ENCODE measurements at regions not wholly inside any gene's neighbourhood (a gene's known extent, or its start where the extent isn't known, plus 50 kb on each side); places are given as distances from the start of the nearest gene placed in this dataset.

DNA sequence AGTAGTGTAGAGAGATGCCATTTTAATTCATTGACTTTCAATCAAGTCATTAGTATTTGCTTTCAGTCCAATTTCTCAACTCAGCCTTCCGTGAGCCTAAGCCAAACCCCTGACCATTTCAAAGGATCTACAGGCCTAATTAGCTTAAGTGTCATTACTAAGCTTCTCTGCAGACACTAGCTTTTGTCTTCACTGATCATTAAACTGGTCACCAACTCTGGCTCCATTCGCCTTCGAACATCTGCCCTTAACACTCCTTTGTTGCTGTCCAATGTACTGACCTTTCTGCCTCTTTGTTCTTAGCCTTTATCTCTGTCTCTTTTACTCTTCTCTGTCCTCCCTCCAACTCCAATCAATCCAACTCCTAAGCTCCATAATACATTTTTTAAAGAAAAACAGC is 299.3 kb downstream of the DIRAS2 start (continued):
- no peak for TF ChIP-seq CHD7 (IDR thresholded peaks at IDR 0.05; ENCODE audit: insufficient replicate concordance, low read length)
- TF ChIP-seq HDAC2 (IDR thresholded peaks at IDR 0.05; ENCODE audit: borderline replicate concordance in 1 of 2, low read depth in 2 of 2, low read length in 2 of 2): no peak
- no peak for TF ChIP-seq RAD21 (IDR thresholded peaks at IDR 0.05 in 1 of 2, conservative IDR thresholded peaks at IDR 0.05 in 1 of 2; ENCODE audit: low read depth in 2 of 2, low read length in 2 of 2)
- no peak for TF ChIP-seq FOSL1 (IDR thresholded peaks at IDR 0.05; ENCODE audit: insufficient read depth, low read depth, low read length)
- TF ChIP-seq RXRA (IDR thresholded peaks at IDR 0.05; ENCODE audit: insufficient read depth, low read depth, low read length): no peak
- no peak for TF ChIP-seq E2F6 (IDR thresholded peaks at IDR 0.05)
- TF ChIP-seq, protein P1, sequence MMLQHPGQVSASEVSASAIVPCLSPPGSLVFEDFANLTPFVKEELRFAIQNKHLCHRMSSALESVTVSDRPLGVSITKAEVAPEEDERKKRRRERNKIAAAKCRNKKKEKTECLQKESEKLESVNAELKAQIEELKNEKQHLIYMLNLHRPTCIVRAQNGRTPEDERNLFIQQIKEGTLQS (IDR thresholded peaks at IDR 0.05; ENCODE audit: insufficient read depth, low read depth, low read length): no peak
- TF ChIP-seq SP1 (IDR thresholded peaks at IDR 0.05; ENCODE audit: low read depth, low read length): no peak
- no peak for TF ChIP-seq ZNF274 (IDR thresholded peaks at IDR 0.05; ENCODE audit: borderline replicate concordance, extremely low read depth, low read length)
- TF ChIP-seq CHD1 (IDR thresholded peaks at IDR 0.05; ENCODE audit: low read depth, low read length): no peak

Data from H1 (cell line).